Heart right ventricle (tissue), 16 donors: ENCODE measurements at regions not wholly inside any gene's neighbourhood (a gene's known extent, or its start where the extent isn't known, plus 50 kb on each side); places are given as distances from the start of the nearest gene placed in this dataset.
A peak's percentile ranks its signal among the peaks of the same experiment; 100 is the strongest.

Experiments
- ATAC-seq, 8 donors: fragments of 200-7000 bp; cut with Tn5 transposase; one replicate each; pipeline ENCODE4 v1.9.1; 2020; ENCODE audit warnings: mild to moderate bottlenecking in 8 of 8, moderate library complexity in 8 of 8, moderate number of reproducible peaks in 1 of 8
- DNase-seq, 2 donors: peaks; one replicate each; pipeline ENCODE4 v3.0.0-alpha.2; 2020
- H3K27ac ChIP-seq, 10 donors: fragments of 200-600 bp; sonication (generic) in 2 of 10; one replicate each; pipeline versions ENCODE4 v1.5.0 to v1.8.0; 2020 to 2022; ENCODE audit warnings: mild to moderate bottlenecking in 3 of 10
- H3K27me3 ChIP-seq, 7 donors: fragments of 200-600 bp; one replicate each; pipeline ENCODE4 v1.8.0; 2021 to 2022; ENCODE audit warnings: mild to moderate bottlenecking in 2 of 7
- H3K36me3 ChIP-seq, 9 donors: fragments of 200-600 bp; sonication (generic) in 1 of 9; one replicate each; pipeline versions ENCODE4 v1.5.0 to v1.8.0; 2020 to 2022; ENCODE audit warnings: mild to moderate bottlenecking in 2 of 9
- H3K4me1 ChIP-seq, 9 donors: fragments of 200-600 bp; sonication (generic) in 1 of 9; one replicate each; pipeline versions ENCODE4 v1.5.0 to v1.8.0; 2020 to 2022; ENCODE audit warnings: mild to moderate bottlenecking in 4 of 9
- H3K4me3 ChIP-seq, 10 donors: fragments of 200-600 bp; sonication (generic) in 2 of 10; one replicate each; pipeline versions ENCODE4 v1.5.0 to v1.8.0; 2020 to 2022; ENCODE audit warnings: mild to moderate bottlenecking in 7 of 10, moderate library complexity in 2 of 10
- H3K9me3 ChIP-seq, 11 donors: fragments of 200-600 bp in 10 of 11; sonication (generic) in 2 of 11; one replicate each; pipeline versions ENCODE4 v1.5.0 to v1.8.0; 2013 to 2022; ENCODE audit warnings: mild to moderate bottlenecking in 2 of 11, control low read depth in 1 of 11, moderate library complexity in 1 of 11
- WGBS, 2 donors: extraction: QIAGEN DNeasy Blood & Tissue Kit; methylation state at CpG; one replicate each; pipeline ENCODE4 v1.1.7; 2013; ENCODE audit warnings: inconsistent platforms in 1 of 2; 5-methylcytosine and 5-hydroxymethylcytosine counted together
- intact Hi-C, 10 donors: fragments of 100-400 bp; cut with DNase I; formaldehyde crosslinking; loops; one replicate each; pipeline versions ENCODE4 v1.11.1 to v1.14.2; 2022
- TF ChIP-seq, protein P1 (sequence below), 9 donors: fragments of 200-600 bp; sonication (generic) in 2 of 9; IDR thresholded peaks; one replicate each; pipeline versions ENCODE4 v1.5.0 to v1.8.0; 2021 to 2022; ENCODE audit warnings: antibody characterized with exemption in 9 of 9, mild to moderate bottlenecking in 5 of 9, moderate library complexity in 1 of 9
- donor health status: Arrhythmogenic right ventricular cardiomyopathy.
- donor health status: ischemic (EF 13 %, LVEDD 7.1; RV severe dilation, severe dysfunction).
- donor health status: healthy with polysubstance abuse.
- donor health status: DM: no; HTN: yes; CAD: no.
- donor health status: DM: no; HTN: no; CAD: no.
- donor health status: ischemic (EF 25% LVEDD 6.9; RV normal size, moderate dysfunction).
- donor health status: ischemic (EF 25% LVEDD 5.7; RV mildly dilated, moderate dysfunction).
- donor health status: healthy.
- donor health status: DM: yes; HTN: yes; CAD: no.
- donor health status: Ischemic cardiomyopathy.
- donor health status: ischemic (EF 35%, LVEDD 5.7; RV mildly dilated, moderate dysfunction).
- donor health status: nonischemic (EF 11% LVEDD 7.7; RV severe dilation, severe dysfunction).
- donor health status: DM: yes; HTN: yes; CAD: no.
- donor health status: PGD.
- donor health status: ischemic (EF 29% LVEDD 5.4; RV normal size, mild dysfunction).
- donor health status: nonischemic (EF 23%, LVEDD 6.1; RV moderate dilation, normal function).

DNA sequence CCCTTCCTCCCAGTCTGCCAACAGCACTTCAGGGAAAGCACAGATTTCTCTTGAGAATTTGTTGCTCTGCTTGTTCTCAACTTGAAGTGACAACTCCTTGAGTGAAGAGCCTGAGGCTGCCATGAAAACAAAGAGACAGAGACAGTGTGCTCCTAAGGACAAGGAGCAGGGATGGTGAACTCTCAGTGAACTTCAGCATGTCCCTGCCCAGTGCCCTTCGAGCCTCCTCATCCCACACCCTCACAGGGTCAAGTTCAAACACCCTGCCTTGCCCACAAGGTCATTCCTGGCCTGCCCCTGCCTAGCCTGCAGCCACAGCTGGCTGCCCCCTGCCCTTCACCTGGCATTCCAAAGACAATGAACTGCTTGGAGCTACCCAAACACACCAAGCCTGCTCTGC, 343.5 kb upstream of the KLHL29 start:
- Histone ChIP-seq H3K4me1 (peaks cover 0 to 7% (median 0%) of the 10 kb centered on the region in 9 donors), H3K27ac (no peak overlapping the region), H3K27me3 (peaks cover 0 to 6% (median 0%) of the 10 kb centered on the region in 7 donors), H3K9me3 (no peaks in the 10 kb centered on the region), H3K4me3 (no peak overlapping the region), H3K36me3 (no peaks in the 10 kb centered on the region)
- intact Hi-C loops = no loop called here
- 9 to 14% methylated on average over 1 of the region's 1 CpG for WGBS, 2 donors
- DNase-seq (no peak), ATAC-seq (no peak)
- TF ChIP-seq, protein P1, sequence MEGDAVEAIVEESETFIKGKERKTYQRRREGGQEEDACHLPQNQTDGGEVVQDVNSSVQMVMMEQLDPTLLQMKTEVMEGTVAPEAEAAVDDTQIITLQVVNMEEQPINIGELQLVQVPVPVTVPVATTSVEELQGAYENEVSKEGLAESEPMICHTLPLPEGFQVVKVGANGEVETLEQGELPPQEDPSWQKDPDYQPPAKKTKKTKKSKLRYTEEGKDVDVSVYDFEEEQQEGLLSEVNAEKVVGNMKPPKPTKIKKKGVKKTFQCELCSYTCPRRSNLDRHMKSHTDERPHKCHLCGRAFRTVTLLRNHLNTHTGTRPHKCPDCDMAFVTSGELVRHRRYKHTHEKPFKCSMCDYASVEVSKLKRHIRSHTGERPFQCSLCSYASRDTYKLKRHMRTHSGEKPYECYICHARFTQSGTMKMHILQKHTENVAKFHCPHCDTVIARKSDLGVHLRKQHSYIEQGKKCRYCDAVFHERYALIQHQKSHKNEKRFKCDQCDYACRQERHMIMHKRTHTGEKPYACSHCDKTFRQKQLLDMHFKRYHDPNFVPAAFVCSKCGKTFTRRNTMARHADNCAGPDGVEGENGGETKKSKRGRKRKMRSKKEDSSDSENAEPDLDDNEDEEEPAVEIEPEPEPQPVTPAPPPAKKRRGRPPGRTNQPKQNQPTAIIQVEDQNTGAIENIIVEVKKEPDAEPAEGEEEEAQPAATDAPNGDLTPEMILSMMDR (IDR thresholded peaks at IDR 0.05) = no peak

DNA sequence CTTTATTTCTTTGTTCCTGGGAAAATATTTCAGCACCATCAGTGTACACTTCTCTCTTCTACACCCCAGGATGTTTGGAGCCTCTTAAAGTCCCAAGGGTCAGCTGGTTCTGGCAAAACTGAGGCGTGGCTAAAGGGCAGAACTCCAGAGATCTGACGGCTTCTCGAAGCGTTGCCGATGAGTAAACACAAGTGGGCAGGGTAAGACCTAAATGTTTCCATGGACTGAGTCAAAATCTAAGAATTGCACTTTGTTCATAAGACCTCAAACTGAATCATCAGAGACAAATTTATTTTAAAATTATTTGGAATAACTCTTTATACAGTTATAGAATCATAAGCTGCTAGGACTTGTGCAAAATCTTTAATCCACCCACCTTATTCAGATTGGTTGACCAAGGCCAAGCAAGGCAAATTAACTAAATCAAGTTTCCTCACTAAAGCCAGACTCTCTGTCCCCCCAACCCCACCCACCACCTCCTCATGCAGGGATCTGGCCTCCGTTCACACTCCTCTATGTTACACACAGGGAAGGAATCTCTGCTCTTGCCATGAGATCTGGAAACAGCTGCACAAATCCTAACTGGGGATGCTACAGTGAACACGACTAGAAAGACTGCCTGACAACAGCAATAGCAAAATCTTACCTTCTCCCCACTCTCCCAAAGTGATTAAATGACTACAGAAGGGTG, 342.6 kb upstream of the KLHL29 start:
- ATAC-seq = peak in 5 of 8 donors; percentile 70 to 89 (median 81)
- Histone ChIP-seq H3K9me3 (no peaks in the 10 kb centered on the region), H3K4me1 (peaks cover 0 to 7% (median 0%) of the 10 kb centered on the region in 9 donors), H3K27ac (peak overlapping the region in 2 of 10 donors; percentile 12 to 27), H3K4me3 (no peak overlapping the region), H3K27me3 (peaks cover 0 to 6% (median 0%) of the 10 kb centered on the region in 7 donors), H3K36me3 (no peaks in the 10 kb centered on the region)
- peak in 1 of 2 donors; percentile 12 for DNase-seq
- intact Hi-C loops = no loop called here
- TF ChIP-seq, protein P1 (IDR thresholded peaks at IDR 0.05) = no peak
- 49 to 63% methylated on average over 7 of the region's 7 CpGs for WGBS, 2 donors

DNA sequence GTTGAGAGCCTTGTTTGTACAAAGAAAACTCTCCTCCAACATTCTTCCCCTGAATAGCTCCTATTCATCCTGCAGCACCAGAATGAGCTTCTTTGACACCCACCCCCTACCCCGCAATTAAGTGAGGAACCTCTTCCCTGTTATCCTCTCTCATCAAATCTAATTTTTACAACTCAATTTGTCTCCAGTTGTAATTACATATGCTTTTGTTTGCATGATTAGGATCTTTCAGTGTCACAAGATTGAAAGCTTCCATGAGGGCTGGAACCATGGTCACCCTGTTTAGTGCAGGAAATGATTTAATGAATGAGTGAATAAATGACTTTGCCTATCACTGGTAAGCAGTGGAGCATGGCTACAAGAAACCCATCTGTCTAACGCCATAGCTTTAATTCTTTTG, 334.6 kb upstream of the KLHL29 start:
- H3K4me3 ChIP-seq = no peak overlapping the region

DNA sequence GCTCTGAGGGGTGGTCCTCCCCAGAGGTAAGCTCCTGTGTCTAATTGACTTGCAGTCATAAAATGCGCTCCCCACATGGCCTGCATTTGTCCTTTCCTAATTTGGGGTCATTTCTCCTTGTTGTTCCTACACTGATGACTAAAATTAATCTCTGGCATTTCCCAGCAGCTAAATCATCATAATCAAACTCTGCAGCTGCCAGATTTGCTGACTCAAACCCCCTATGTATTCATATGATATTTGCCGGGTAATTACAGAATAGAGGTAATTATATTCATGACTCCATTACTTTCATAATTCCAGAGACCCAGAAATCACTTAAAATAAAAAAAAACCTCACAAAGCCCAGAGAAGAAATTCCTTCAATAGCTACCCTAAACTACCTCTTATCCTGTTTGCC, 331.4 kb upstream of the KLHL29 start:
- WGBS, 2 donors = 77 to 83% methylated on average over 2 of the region's 2 CpGs
- ATAC-seq = no peak
- Histone ChIP-seq H3K36me3 (no peaks in the 10 kb centered on the region), H3K27me3 (peaks cover 0 to 18% (median 3%) of the 10 kb centered on the region in 7 donors), H3K9me3 (no peaks in the 10 kb centered on the region), H3K4me3 (no peak overlapping the region), H3K4me1 (no peaks in the 10 kb centered on the region), H3K27ac (no peak overlapping the region)
- TF ChIP-seq, protein P1 (IDR thresholded peaks at IDR 0.05) = no peak
- intact Hi-C loops = no loop called here
- no peak for DNase-seq

More for the DNA sequence above, 334.6 kb upstream of the KLHL29 start:
- no peaks in the 10 kb centered on the region for H3K9me3 ChIP-seq
- TF ChIP-seq, protein P1 (IDR thresholded peaks at IDR 0.05) = no peak
- WGBS, 2 donors = 87 to 93% methylated on average over 2 of the region's 2 CpGs
- intact Hi-C loops = no loop called here
- H3K4me1 ChIP-seq = no peaks in the 10 kb centered on the region
- H3K27me3 ChIP-seq = peaks cover 0 to 12% (median 3%) of the 10 kb centered on the region in 7 donors
- no peak overlapping the region for H3K27ac ChIP-seq
- ATAC-seq (no peak), DNase-seq (no peak)
- H3K36me3 ChIP-seq = no peaks in the 10 kb centered on the region
